Lower leg skin (tissue), 3 donors: ENCODE measurements at regions not wholly inside any gene's neighbourhood (a gene's known extent, or its start where the extent isn't known, plus 50 kb on each side); places are given as distances from the start of the nearest gene placed in this dataset.

Experiments used
- CTCF ChIP-seq, 3 donors: fragments of 450-650 bp; IDR thresholded peaks; one replicate each; pipeline ENCODE4 v1.5.1; 2016; ENCODE audit warnings: antibody characterized with exemption in 3 of 3, mild to moderate bottlenecking in 3 of 3, moderate library complexity in 2 of 3
- POLR2A ChIP-seq, 2 donors: fragments of 450-650 bp; IDR thresholded peaks; one replicate each; pipeline ENCODE4 v1.6.1; 2016 to 2017; ENCODE audit warnings: antibody characterized with exemption in 2 of 2, mild to moderate bottlenecking in 1 of 2, moderate library complexity in 1 of 2

DNA sequence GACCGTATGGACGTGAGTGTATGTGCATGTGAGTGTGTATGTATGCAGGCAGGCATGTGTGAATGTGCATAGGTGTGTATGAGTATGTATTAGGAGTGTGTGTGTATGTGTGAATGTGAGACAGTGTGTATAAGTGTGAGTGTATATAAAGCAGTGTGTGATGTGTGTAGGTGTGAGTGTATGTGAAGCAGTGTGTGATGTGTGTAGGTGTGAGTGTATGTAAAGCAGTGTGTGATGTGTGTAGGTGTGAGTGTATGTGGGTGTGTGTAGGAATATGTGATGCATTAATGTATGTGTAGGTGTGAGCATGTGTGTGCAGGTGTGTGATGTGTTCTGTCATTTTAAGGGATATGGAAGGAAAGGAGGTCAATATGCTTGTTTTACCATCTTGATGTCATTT is 215.5 kb downstream of the GADD45G start:
- TF ChIP-seq CTCF (IDR thresholded peaks at IDR 0.05) (no peak), POLR2A (IDR thresholded peaks at IDR 0.05) (no peak)
